ENCODE measurements at regions not wholly inside any gene's neighbourhood (a gene's known extent, or its start where the extent isn't known, plus 50 kb on each side); places are given as distances from the start of the nearest gene placed in this dataset.

DNA sequence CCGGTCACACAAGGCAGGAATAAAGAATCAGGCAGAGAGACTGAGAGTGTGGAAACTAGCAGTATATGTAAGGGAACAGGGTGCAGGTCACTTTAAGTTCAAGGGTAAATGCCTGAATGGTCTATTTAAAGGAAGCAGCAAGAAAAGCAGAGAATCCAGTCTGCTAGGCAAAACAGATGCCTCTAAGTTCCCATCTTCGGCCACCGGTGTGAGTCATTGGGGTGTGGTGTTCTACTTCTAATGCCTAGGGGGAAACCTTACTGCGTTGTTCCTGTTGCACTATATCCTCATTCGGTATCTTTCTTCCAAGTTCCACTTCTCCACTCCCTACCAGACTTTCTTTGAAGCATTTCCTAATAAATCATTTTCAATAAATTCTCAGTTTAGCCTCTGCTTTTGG, 259.9 kb downstream of the HHIPL2 start:
- H3K4me1 Mint-ChIP-seq: no peaks in the 10 kb centered on the region
- intact Hi-C loops (cut with micrococcal nuclease): no loop called here
- DNase-seq (no peak), ATAC-seq (ENCODE audit: low read depth) (no peak)
- TF ChIP-seq, protein P1, sequence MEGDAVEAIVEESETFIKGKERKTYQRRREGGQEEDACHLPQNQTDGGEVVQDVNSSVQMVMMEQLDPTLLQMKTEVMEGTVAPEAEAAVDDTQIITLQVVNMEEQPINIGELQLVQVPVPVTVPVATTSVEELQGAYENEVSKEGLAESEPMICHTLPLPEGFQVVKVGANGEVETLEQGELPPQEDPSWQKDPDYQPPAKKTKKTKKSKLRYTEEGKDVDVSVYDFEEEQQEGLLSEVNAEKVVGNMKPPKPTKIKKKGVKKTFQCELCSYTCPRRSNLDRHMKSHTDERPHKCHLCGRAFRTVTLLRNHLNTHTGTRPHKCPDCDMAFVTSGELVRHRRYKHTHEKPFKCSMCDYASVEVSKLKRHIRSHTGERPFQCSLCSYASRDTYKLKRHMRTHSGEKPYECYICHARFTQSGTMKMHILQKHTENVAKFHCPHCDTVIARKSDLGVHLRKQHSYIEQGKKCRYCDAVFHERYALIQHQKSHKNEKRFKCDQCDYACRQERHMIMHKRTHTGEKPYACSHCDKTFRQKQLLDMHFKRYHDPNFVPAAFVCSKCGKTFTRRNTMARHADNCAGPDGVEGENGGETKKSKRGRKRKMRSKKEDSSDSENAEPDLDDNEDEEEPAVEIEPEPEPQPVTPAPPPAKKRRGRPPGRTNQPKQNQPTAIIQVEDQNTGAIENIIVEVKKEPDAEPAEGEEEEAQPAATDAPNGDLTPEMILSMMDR (IDR thresholded peaks at IDR 0.05): no peak
- POLR2A ChIA-PET: no interaction called here
- H3K9me3 Mint-ChIP-seq: no peaks in the 10 kb centered on the region
- peaks cover 5% of the 10 kb centered on the region for H3K27me3 Mint-ChIP-seq
- CTCF ChIA-PET: no interaction called here
- no peak overlapping the region for H3K27ac Mint-ChIP-seq
- H3K4me3 Mint-ChIP-seq: no peak overlapping the region
- H3K36me3 Mint-ChIP-seq (ENCODE audit: low read depth): no peaks in the 10 kb centered on the region

DNA sequence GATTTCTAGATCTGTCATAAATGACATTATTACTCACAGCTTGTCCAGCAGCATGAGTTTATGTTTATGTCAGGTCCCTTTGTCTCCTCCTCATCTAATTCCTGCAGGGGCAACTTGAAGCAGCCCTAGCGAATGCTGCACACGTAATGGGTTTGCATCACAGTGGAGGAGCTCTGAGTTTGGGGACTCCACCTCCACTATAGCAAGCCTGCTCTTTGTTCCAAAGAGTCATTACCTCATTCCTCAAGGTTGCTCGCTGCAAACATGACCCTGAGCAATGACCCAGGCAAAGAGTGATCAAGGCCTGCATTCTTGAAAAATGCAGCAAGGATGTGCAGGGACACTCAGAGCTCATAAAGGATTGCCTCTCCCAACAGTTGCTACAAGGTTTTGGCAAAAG, 261.9 kb downstream of the HHIPL2 start:
- DNase-seq (no peak), ATAC-seq (ENCODE audit: low read depth) (no peak)
- peaks cover 3% of the 10 kb centered on the region for H3K27me3 Mint-ChIP-seq
- no peaks in the 10 kb centered on the region for H3K9me3 Mint-ChIP-seq
- TF ChIP-seq, protein P1 (IDR thresholded peaks at IDR 0.05): no peak
- H3K4me1 Mint-ChIP-seq: no peaks in the 10 kb centered on the region
- intact Hi-C loops (cut with micrococcal nuclease): no loop called here
- H3K36me3 Mint-ChIP-seq (ENCODE audit: low read depth): no peaks in the 10 kb centered on the region
- H3K27ac Mint-ChIP-seq: no peak overlapping the region
- H3K4me3 Mint-ChIP-seq: no peak overlapping the region
- POLR2A ChIA-PET: no interaction called here
- CTCF ChIA-PET: no interaction called here

DNA sequence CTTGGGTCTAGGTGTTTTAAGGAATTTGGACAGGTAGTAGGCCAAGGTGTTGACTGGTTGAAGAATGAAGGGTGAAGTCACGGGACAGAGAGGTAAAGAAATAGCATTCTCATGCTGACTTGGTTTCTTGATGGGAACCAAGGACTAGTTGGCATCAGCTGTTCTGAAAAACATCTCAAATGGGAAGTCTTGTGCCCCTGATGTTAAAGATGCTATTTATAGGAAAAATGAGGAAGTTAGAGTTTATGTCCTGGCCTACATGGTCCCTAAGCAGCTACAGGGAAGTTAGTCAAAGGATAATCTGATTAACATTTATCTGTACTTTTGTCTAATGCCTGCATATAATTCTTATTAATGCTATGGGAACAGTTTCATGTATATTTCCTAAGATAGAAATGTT, 262.4 kb downstream of the HHIPL2 start:
- ChIA-PET POLR2A (no interaction called here), CTCF (no interaction called here)
- ATAC-seq (ENCODE audit: low read depth): no peak
- no peaks in the 10 kb centered on the region for H3K4me1 Mint-ChIP-seq
- intact Hi-C loops (cut with micrococcal nuclease): no loop called here
- H3K9me3 Mint-ChIP-seq: no peaks in the 10 kb centered on the region
- no peak overlapping the region for H3K27ac Mint-ChIP-seq
- H3K27me3 Mint-ChIP-seq: peaks cover 2% of the 10 kb centered on the region
- no peak for DNase-seq
- H3K4me3 Mint-ChIP-seq: no peak overlapping the region
- H3K36me3 Mint-ChIP-seq (ENCODE audit: low read depth): no peaks in the 10 kb centered on the region
- TF ChIP-seq, protein P1 (IDR thresholded peaks at IDR 0.05): no peak

DNA sequence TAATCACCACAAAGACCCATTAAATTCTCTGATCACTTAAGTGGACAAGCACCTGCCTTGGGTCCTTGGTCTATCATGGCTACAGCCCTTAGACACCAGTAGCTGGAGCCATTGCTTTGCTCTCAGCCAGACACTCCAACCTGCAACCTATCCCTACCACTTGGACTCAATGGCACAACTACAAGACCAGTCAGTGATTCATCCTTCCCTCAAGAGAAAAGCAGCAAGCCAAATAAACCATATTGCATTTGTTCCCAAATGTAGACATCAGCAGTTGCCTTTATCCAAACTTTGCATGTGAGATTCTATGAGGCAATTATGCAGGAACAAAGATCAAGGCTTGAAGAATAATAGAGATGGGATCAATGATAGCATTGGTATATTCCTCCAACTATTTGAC, 263.4 kb downstream of the HHIPL2 start:
- Mint-ChIP-seq H3K4me3 (no peak overlapping the region), H3K36me3 (ENCODE audit: low read depth) (no peaks in the 10 kb centered on the region), H3K27me3 (peaks cover 2% of the 10 kb centered on the region), H3K9me3 (no peaks in the 10 kb centered on the region), H3K4me1 (no peaks in the 10 kb centered on the region), H3K27ac (no peak overlapping the region)
- TF ChIP-seq, protein P1 (IDR thresholded peaks at IDR 0.05): no peak
- no peak for ATAC-seq (ENCODE audit: low read depth)
- intact Hi-C loops (cut with micrococcal nuclease): no loop called here
- ChIA-PET CTCF (no interaction called here), POLR2A (no interaction called here)
- DNase-seq: no peak

DNA sequence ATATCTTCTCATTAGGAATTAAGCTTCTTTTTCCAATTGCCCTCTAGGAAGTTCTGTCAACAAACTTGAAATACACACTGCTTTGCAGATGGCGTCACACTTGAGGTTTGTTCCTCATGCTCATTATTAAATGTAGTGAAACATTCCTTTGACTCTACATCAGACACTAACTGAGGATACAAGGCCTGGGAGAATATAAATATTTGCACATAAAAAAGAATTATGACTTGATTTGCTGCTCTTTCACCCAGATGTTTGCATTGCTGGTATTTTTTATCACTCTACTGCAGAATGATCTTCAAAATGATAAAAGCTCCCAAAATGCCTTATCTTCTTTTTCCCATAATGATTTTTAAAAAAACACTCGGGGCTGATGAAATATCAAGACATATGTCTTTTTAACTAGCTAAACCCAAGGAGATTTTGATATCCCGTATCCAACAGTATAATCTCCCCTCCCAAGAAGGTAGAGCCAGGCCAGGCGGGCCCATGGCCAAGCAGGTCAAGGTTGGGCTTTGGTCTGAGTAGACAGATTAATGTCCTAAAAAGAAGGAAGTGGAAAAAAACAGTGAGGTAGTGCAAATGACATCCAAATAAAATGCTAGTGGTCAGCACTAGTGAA, 264.6 kb downstream of the HHIPL2 start:
- intact Hi-C loops (cut with micrococcal nuclease): no loop called here
- CTCF ChIA-PET: no interaction called here
- Mint-ChIP-seq H3K4me3 (no peak overlapping the region), H3K36me3 (ENCODE audit: low read depth) (no peaks in the 10 kb centered on the region), H3K27ac (no peak overlapping the region), H3K27me3 (peaks cover 2% of the 10 kb centered on the region), H3K4me1 (no peaks in the 10 kb centered on the region), H3K9me3 (no peaks in the 10 kb centered on the region)
- no peak for DNase-seq
- POLR2A ChIA-PET: no interaction called here
- ATAC-seq (ENCODE audit: low read depth): no peak
- TF ChIP-seq, protein P1 (IDR thresholded peaks at IDR 0.05): no peak
